Activated CD8-positive, alpha-beta T cell treated with anti-CD3 and anti-CD28 coated beads for 36 hours (primary cell): ENCODE measurements at regions not wholly inside any gene's neighbourhood (a gene's known extent, or its start where the extent isn't known, plus 50 kb on each side); places are given as distances from the start of the nearest gene placed in this dataset.
A peak's percentile ranks its signal among the peaks of the same experiment; 100 is the strongest.

ENCODE experiments used
- ATAC-seq: fragments of 200-7000 bp; cut with Tn5 transposase; one replicate; pipeline ENCODE4 v1.10.0; 2021; ENCODE audit warnings: mild to moderate bottlenecking, moderate library complexity
- CTCF ChIA-PET: fragments of 350-600 bp; sonication (Branson Sonifier 250); formaldehyde crosslinking; loops from one replicate; lab custom pipeline; 2021; ENCODE audit warnings: antibody characterized with exemption; lab: Charles Lee
- POLR2A ChIA-PET: fragments of 350-600 bp; sonication (Branson Sonifier 250); formaldehyde crosslinking; loops from one replicate; lab custom pipeline; 2021; ENCODE audit warnings: antibody characterized with exemption; lab: Charles Lee
- DNase-seq: peaks from one replicate; pipeline ENCODE4 v3.0.0-alpha.2; 2020
- H3K27ac Mint-ChIP-seq: one replicate; pipeline ENCODE4 v1.8.0; 2021; ENCODE audit warnings: mild to moderate bottlenecking, mixed read lengths
- H3K27me3 Mint-ChIP-seq: one replicate; pipeline ENCODE4 v1.8.0; 2021; ENCODE audit warnings: mixed read lengths
- H3K36me3 Mint-ChIP-seq: one replicate; pipeline ENCODE4 v1.8.0; 2021; ENCODE audit warnings: low read depth, mixed read lengths
- H3K4me1 Mint-ChIP-seq: one replicate; pipeline ENCODE4 v1.8.0; 2021; ENCODE audit warnings: low read depth, mixed read lengths
- H3K4me3 Mint-ChIP-seq: one replicate; pipeline ENCODE4 v1.8.0; 2021; ENCODE audit warnings: mild to moderate bottlenecking, moderate library complexity, mixed read lengths
- H3K9me3 Mint-ChIP-seq: one replicate; pipeline ENCODE4 v1.8.0; 2021; ENCODE audit warnings: mixed read lengths
- intact Hi-C: fragments of 100-400 bp; cut with micrococcal nuclease; formaldehyde crosslinking; loops from one replicate; pipeline ENCODE4 v1.10.0; 2022
- TF ChIP-seq, protein P1 (sequence below): fragments of 200-600 bp; IDR thresholded peaks from one replicate; pipeline ENCODE4 v1.8.0; 2022; ENCODE audit warnings: antibody characterized with exemption, mild to moderate bottlenecking

DNA sequence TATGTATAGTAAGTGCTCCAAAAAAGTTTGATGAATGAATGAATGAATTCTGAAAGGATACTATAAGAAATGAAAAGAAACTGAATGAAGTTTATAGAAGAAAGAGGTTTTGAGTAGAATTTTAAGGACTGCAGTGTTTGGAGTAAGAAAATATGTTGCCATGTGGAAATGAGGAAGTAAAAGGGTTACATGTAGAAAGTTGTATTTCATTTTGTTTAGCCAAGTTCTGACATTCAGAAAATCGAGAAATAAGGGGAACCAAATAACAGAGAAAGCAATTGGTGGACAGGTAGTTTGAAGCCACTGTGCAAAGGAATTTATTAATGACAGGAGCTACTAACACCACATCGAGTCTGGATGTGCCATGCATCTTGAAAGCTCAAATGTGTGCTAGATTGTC is 200.7 kb downstream of the SATB1 start:
- DNase-seq, result no peak
- H3K9me3 Mint-ChIP-seq, result no peaks in the 10 kb centered on the region
- H3K4me3 Mint-ChIP-seq, result no peak overlapping the region
- H3K4me1 Mint-ChIP-seq, result peaks cover 11% of the 10 kb centered on the region
- intact Hi-C loops, result no loop called here
- CTCF ChIA-PET, result no interaction called here
- POLR2A ChIA-PET, result no interaction called here
- H3K27ac Mint-ChIP-seq, result no peak overlapping the region
- no peaks in the 10 kb centered on the region for H3K36me3 Mint-ChIP-seq
- no peak for ATAC-seq
- H3K27me3 Mint-ChIP-seq, result no peaks in the 10 kb centered on the region
- TF ChIP-seq, protein P1, sequence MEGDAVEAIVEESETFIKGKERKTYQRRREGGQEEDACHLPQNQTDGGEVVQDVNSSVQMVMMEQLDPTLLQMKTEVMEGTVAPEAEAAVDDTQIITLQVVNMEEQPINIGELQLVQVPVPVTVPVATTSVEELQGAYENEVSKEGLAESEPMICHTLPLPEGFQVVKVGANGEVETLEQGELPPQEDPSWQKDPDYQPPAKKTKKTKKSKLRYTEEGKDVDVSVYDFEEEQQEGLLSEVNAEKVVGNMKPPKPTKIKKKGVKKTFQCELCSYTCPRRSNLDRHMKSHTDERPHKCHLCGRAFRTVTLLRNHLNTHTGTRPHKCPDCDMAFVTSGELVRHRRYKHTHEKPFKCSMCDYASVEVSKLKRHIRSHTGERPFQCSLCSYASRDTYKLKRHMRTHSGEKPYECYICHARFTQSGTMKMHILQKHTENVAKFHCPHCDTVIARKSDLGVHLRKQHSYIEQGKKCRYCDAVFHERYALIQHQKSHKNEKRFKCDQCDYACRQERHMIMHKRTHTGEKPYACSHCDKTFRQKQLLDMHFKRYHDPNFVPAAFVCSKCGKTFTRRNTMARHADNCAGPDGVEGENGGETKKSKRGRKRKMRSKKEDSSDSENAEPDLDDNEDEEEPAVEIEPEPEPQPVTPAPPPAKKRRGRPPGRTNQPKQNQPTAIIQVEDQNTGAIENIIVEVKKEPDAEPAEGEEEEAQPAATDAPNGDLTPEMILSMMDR, result no peak

DNA sequence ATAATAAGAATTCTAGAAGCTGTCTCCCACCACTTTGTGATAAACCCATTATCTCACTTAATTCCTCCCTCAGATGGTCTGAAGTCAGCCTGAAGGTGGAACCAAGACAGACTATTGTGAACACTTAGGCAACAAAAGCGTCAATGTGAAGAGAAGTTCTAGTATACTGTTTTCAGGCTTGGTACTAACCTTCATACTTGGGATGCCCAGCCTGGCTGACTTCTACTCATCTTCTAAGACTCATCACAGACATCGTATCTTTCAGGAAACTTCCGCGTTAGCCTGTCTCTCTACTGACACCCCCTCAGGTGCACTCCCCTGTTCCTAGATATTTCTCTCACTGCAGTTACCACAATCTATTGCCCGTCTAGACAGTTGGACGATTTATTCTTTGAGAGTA is 201.2 kb downstream of the SATB1 start:
- no peak for DNase-seq
- TF ChIP-seq, protein P1, result no peak
- no peak for ATAC-seq
- H3K27me3 Mint-ChIP-seq, result no peaks in the 10 kb centered on the region
- H3K4me1 Mint-ChIP-seq, result peaks cover 11% of the 10 kb centered on the region
- no peaks in the 10 kb centered on the region for H3K36me3 Mint-ChIP-seq
- ChIA-PET CTCF (no interaction called here), POLR2A (no interaction called here)
- no peak overlapping the region for H3K4me3 Mint-ChIP-seq
- intact Hi-C loops, result no loop called here
- H3K27ac Mint-ChIP-seq, result no peak overlapping the region
- H3K9me3 Mint-ChIP-seq, result no peaks in the 10 kb centered on the region

DNA sequence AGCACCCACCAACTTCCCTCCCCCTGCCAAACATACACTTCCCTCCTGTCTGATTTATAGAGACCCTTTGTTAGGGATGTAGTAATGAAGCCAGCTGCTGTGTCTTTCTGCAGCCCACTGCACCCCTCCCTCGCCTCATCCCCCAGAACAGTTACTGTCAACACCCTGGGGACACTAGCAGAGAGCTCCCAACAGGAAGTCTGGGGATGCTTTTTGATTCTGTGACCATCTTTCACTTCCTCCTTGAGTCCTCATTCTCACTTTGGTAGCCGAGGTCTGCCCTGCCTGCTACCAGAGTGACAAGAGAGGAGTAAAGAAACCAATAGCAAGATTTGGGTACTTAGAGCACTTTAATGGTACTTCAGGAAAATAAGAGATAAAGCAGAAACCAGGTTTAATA is 201.6 kb downstream of the SATB1 start:
- ATAC-seq, result peak; percentile 39
- no peaks in the 10 kb centered on the region for H3K9me3 Mint-ChIP-seq
- peak; percentile 6 for DNase-seq
- H3K36me3 Mint-ChIP-seq, result no peaks in the 10 kb centered on the region
- H3K4me3 Mint-ChIP-seq, result no peak overlapping the region
- TF ChIP-seq, protein P1, result no peak
- intact Hi-C loops, result no loop called here
- no peaks in the 10 kb centered on the region for H3K27me3 Mint-ChIP-seq
- H3K4me1 Mint-ChIP-seq, result peaks cover 11% of the 10 kb centered on the region
- H3K27ac Mint-ChIP-seq, result no peak overlapping the region
- POLR2A ChIA-PET, result no interaction called here
- CTCF ChIA-PET, result no interaction called here

DNA sequence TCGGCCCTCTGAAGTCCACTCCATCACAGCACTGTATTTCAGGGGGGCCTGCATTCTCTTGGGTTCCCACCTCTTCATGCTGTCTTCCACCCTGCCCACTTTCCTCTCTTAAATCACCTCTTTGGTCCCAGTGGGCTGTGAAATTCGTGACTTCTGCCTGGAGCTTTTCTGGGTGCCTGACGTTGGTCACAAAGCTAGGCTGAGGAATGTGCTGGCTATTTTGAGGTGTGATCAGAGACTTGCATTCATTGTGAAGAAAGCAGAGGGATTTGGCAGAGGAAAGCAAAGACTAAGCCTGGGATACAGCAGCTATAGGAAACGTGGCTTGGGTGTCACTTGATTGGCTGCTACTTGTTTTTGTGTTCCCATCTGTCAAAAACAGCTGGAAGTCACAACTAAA is 202.5 kb downstream of the SATB1 start:
- POLR2A ChIA-PET, result interaction anchor here (0.7 kb wide), 1 partner anchor 172 kb away, joined by 3 read pairs; no protein-coding TSS in a partner anchor
- intact Hi-C loops, result no loop called here

DNA sequence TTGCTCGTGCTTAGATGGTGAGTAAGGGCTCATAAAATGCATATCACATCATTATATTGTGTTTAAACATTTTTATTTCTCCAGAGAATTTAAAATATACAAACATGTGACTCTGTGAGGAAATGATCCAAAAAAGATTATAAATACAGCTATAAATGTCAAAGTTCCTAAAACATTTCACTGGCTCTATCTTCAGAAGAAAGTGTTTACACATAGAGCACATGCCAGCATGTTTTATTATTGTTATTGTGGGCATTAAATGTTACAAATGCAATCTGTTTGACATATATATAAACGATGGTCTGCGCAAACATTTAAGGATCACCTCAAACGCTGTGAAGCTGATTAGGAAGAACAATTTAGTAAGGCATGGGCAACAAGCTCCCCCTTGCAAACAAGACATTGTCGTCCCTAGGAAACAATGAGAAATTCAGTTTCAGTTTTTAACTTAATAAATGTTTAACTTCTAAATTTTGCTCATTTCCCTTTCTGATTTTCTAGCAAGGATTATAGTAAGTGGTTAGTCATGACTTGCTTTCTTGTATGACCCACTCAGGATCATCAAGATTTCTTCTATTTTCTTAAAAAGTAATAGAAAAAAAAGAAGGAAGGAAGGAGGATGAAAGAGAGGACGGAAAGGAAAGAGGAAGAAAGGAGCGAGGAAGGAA is 207.5 kb downstream of the SATB1 start:
- ChIA-PET POLR2A (no interaction called here), CTCF (interaction anchor here (1.1 kb wide), 1 partner anchor 71 kb away, joined by 3 read pairs; no protein-coding TSS in a partner anchor)
- intact Hi-C loops, result no loop called here
- Mint-ChIP-seq H3K4me1 (peaks cover 6% of the 10 kb centered on the region), H3K9me3 (no peaks in the 10 kb centered on the region), H3K27ac (no peak overlapping the region), H3K27me3 (no peaks in the 10 kb centered on the region), H3K36me3 (no peaks in the 10 kb centered on the region), H3K4me3 (no peak overlapping the region)
- DNase-seq (no peak), ATAC-seq (no peak)
- TF ChIP-seq, protein P1, result no peak

More for the DNA sequence above, 202.5 kb downstream of the SATB1 start:
- CTCF ChIA-PET, result interaction anchor here (1.3 kb wide), 1 partner anchor 44 kb away, joined by 3 read pairs; no protein-coding TSS in a partner anchor
- Mint-ChIP-seq H3K27me3 (no peaks in the 10 kb centered on the region), H3K4me3 (no peak overlapping the region), H3K36me3 (no peaks in the 10 kb centered on the region), H3K4me1 (peaks cover 11% of the 10 kb centered on the region), H3K27ac (no peak overlapping the region), H3K9me3 (no peaks in the 10 kb centered on the region)
- DNase-seq (no peak), ATAC-seq (no peak)
- TF ChIP-seq, protein P1, result no peak
